GM18909 (cell line): ENCODE measurements at regions not wholly inside any gene's neighbourhood (a gene's known extent, or its start where the extent isn't known, plus 50 kb on each side); places are given as distances from the start of the nearest gene placed in this dataset.
"Not testable (repeated sequence)": the region's sequence is repeated elsewhere in the genome, so short reads cannot be mapped to it uniquely, and the experiment has no call there.

Source experiments
- ATAC-seq: cut with Tn5 transposase; IDR thresholded peaks from one replicate; pipeline ENCODE4 v1.9.1; 2021; ENCODE audit warnings: mild to moderate bottlenecking; ENCODE audit not compliant: unreplicated experiment, poor library complexity

- ATAC-seq: not testable (repeated sequence)
These were observed 423.7 kb downstream of the OLFM4 start for GRCh38 chr13:53452263-53452808.

DNA sequence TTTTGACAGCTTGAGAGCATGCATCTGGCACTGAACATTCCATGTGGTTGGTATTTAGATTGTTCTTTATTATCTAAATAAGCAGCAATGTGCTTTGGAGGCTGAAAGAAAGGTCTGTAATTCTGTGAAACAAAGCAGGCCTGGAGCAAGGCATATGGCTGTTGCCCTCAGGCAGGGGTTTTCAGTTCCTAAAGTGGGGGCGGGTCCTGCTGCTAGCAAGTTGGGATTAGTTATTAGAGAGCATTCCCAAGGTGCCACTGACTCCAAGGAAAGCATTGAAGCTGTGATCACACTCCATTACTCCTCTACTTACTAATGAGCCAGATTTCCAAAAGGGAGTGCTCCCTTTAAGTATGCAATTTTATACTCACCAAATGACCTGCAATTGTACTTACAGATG lies 432.2 kb downstream of the OLFM4 start:
- ATAC-seq: no peak

GRCh38 chr13:53463106-53463505 lies 434.5 kb downstream of the OLFM4 start:
- ATAC-seq: no peak

DNA sequence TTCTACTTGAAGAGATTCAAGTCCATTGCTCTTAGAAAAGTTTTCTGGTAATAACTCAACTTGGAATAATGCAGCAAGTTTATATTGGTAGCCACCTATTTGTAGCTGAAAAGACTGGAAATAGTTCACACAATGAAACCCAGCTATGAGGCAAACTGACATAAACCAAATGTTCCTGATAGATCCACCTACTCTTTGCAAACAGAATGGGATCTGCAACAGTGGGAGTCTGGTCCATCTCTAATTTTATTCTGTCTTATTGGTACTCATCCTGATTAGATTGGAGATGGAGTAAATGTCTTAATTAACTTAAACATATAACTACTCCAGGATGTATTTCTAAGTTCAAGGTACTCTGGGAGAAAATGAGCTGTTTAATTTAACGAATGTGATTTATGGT lies 438.0 kb downstream of the OLFM4 start:
- ATAC-seq: no peak

GRCh38 chr13:53473397-53473796 lies 444.8 kb downstream of the OLFM4 start:
- no peak for ATAC-seq

DNA sequence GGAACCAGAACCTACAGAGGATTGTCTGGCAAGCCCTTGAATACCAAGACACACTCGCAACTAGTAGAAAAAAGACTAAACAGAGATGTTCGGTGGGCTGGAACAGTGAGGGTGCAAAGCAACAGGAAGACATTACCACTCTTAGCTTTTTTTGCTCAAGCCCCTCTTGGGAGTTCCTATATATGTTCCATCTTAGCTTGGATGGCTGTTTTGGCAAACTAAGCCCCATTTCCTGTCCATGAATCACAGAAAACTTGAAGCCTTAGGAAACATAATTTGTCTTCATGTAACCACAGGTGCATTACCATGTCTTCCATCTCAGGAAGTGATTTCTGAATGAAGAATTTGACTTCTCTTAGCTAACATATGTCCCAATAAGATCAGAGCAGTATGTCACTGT lies 446.3 kb downstream of the OLFM4 start:
- no peak for ATAC-seq

- no peak for ATAC-seq
These were observed 462.1 kb downstream of the OLFM4 start for GRCh38 chr13:53490752-53491151.

DNA sequence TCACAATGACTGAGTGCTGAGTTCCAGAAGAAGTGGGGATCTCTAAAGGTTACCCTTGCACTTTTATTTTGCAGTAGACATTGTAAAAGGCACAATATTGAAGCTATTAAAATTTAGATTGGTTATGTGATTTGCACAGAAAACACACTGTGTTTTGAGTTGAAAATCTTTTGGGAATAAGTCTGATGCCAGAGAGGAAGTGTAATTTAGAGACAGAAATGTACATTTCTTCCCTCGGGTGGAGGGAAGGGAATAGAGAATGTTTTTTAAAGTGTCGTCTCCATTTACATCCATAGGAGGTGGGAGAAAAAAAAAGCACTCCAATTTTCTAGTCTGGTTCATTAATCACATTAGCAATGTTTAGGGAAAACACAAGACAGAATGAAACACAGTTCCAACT lies 465.8 kb downstream of the OLFM4 start:
- no peak for ATAC-seq

DNA sequence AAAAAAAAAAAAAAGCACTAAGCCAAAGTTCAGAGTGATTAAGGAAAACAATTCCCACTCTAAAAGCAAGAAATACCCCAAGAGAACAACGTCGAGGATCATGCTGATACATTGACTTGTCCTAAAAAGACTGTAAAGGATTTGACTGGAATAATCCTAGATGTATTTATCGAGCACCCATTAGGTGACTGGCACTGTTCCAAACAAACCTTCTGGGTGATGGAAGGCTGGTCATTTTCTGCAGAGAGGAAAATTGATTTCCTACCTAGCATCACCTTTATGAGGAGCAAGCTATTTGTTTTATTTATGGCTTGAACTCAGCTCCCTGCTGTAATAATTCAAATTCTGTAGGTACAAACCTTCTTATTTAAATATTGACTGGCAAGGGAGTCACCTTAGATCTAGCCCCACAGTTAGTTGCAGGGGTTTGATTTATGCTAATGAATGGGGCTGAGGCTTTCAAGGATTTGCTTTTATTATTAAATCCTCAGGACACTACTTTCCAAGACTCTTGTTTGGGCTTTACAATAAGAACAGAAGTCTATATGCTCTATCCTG lies 471.0 kb downstream of the OLFM4 start:
- no peak for ATAC-seq

DNA sequence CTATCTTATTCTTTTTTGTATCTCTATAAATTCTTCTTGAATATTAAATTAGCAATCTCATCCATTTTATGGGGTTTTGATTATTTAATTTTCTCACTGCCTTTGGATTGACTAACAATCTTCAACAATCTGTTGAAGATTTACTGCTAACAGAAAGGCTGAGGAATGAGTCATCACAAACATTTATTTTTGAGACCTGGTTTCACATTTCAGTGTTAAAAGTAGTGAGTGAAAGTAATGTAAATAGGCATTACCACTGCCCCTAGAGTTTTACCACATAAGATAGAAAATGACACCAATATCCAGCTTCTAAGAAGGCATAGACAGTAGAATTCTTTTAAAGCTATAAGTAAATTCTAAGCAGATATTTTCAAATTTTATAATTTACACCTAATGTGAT lies 472.8 kb downstream of the OLFM4 start:
- no peak for ATAC-seq

GRCh38 chr13:53507741-53508140 lies 479.1 kb downstream of the OLFM4 start:
- ATAC-seq: no peak

GRCh38 chr13:53512635-53513034 lies 484.0 kb downstream of the OLFM4 start:
- no peak for ATAC-seq

DNA sequence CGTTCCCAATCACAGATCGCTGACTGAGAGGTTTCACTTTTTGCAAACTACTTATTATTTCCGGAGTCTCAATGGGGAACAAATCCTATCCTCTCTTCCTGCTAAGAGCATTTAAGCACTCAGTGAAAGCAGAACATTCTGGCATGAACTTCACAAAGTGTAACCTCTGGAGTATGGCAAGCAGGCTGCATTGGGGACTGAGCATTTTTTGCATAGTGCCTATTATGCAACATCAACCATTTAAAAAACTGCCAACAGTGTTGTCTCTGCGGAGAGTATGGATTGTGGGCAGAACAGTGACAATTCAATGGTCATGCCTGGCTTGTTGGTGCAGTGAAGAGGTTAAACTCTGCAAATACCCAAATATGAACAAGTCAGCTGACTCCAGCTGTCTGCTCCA lies 484.6 kb downstream of the OLFM4 start:
- no peak for ATAC-seq

DNA sequence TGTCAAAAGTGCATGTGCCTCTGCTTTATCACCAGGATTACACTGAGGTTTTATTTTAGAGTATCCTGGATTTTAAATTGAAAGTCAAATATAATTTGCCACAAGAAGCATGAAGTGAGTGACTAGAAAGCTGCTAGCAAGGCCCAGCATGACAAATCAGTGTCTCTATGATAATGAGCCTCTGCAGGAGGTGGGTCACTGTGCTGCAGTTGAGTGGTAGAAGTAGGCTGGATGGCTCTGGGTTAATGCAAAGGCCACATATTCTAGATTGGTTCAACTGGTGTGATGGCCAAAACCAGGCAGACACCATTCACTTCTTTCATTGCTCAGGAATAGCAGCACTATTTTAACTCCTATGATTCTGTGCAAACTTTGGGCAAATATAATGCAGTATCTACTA lies 491.5 kb downstream of the OLFM4 start:
- ATAC-seq: no peak

DNA sequence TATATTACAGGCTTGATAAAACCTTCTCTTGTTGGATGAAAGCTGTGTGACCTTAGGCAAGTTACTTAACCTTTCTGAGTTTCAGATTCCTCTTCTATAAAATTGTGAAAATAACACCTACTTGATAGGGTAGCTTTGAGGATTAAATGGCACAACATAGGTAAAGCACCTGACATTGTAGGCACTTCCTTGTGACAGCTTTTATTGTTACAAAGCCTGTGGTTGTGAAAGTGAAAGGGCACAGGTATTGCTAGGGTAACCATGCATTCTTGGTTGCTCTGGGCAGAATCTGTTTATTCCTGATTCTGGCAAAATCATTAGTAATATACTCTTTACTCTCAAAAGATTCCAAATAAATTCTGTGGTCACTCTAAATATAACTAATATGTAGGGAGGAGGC lies 493.4 kb downstream of the OLFM4 start:
- ATAC-seq: no peak

- no peak for ATAC-seq
These were observed 509.0 kb downstream of the OLFM4 start for GRCh38 chr13:53537586-53537985.

- no peak for ATAC-seq
These were observed 516.8 kb downstream of the OLFM4 start for GRCh38 chr13:53545340-53545941.

GRCh38 chr13:53560556-53560955 lies 531.9 kb downstream of the OLFM4 start:
- no peak for ATAC-seq

DNA sequence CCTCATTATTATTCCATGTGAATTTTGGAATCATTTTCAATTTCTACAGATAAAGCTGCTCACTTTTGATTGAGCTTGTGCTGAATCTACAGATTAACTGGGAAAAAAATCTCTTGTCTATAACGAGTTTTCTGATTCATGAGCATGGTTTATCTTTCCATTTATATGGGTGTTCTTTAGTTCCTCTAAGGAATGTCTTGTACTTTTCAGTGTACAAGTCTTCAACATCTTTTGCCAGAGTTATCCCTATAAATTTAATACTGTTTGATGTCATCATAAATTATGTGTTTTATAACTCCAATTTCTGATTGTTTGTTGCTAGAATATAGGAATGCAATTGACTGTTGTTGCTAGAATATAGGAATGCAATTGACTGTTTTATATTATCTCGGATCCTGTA lies 533.8 kb downstream of the OLFM4 start:
- no peak for ATAC-seq

DNA sequence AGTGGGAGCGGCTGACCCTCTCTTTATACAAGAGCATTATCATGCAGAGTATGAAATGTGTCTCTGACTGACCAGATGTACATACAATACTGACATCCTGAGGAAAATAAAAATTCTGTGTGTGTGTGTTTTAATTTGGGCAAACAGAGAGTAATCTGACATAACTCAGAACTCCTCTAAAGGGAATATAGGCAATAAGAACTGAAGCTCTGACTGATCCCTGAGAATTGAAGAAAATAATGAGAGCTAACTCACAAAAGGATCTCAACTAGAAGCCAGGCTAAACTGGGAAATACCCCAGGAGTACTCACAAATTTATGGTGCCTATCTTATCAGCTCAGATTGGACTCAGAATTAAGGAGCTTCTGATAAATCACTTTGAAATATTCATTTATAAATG lies 539.9 kb downstream of the OLFM4 start:
- ATAC-seq: no peak

DNA sequence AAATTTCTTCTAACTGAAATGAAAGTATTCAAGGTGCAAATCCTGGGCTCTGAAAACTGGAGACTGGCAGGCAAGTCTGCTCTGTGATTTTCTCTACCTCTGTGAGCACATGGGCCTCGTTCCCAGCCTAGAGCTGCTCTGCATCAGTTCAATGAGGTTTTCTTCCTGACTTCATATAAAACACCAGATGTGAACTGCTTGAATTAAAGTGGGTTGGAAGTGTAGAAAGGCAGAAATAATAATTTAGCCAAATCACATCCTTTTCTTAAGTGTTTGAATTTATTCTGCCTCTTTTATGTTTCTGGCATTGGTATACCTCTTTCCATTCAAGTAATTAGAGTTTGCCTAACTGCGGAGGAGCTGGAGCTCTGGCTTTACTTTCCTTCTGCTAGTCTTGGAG lies 540.8 kb downstream of the OLFM4 start:
- ATAC-seq: no peak

DNA sequence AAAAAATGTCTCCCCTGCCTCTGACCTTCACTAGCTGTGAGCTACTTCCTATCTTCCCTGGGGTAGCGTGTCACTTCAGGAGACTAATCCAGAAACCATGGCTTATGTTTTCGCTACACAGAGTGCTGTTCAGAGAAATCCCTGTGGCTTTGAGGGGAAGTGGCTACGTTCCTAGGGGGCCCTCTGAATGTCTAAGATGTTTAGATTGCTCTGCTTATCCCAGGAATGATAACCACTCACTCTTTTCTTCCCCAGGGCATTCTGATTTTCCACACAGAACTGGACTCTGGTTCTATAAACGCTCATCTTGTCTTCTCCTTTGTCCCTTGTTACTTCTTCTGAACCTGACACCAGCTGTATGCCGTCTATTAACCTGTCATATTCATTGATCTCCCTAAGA lies 572.5 kb downstream of the OLFM4 start:
- no peak for ATAC-seq
